HG03378 (cell line): ENCODE measurements at regions not wholly inside any gene's neighbourhood (a gene's known extent, or its start where the extent isn't known, plus 50 kb on each side); places are given as distances from the start of the nearest gene placed in this dataset.

ENCODE experiments used
- ATAC-seq: cut with Tn5 transposase; IDR thresholded peaks from one replicate; pipeline ENCODE4 v1.9.1; 2021; ENCODE audit warnings: mild to moderate bottlenecking, moderate library complexity; ENCODE audit not compliant: unreplicated experiment

DNA sequence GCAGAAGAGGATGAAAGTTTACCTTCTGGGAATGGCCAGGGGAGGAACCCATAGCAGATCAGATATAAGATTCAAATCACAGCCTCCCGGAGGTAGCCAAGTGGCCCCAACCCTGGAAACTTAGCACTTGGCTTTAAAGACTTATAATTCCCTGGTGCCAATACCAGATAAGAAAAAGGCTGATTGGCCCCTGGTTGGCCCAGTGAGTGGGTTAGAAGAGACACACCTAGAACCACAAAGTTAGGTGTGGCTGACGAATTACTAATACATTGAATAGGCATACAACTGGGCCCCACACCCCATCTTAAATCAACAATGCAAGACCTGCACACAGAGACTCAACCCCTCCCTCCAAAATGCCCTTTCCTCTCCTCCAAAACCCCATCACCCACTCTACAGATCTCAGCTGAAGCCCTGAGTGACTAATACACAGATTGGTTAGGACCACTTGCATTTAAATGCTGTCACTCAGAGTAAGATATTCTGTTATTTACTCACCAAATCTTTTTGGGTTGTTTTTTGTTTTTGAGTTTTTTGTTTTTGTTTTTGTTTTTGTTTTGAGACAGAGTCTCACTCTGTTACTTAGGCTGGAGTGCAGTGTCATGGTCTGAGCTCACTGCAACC, 315.4 kb upstream of the JARID2 start:
- ATAC-seq = no peak

DNA sequence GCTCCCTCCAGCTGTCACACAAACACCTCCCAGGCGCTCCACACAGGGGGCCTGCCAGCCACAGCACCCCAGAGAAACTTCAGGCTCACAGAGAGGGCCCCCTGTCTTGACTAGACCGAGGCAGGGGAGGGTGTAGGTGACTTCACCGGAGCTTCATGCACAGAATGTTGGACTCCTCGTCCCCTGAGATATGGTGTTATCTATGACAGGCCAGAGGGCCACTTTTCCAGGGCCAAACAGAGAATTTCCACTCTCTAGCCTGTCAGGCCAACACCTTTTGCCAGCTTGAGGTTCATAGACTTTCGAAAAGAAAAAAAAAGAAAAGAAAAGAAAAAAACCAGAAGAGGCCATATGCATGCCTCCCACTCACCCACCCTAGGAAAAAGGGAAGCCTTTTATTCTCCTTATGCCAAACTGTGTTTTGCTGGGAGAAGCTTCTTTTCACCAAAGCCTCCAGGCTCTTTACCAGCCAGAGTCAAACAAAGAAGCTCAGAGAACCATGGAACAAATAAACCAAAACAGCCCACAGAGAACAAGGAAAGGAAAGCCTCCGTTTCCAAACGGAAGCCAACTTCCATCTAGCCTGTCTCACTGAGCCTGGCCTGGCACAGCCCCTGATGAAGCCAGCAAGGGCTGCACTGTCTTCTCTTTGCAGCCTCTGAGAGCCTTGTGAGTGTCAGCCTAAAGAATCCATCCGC, 313.2 kb upstream of the JARID2 start:
- no peak for ATAC-seq

DNA sequence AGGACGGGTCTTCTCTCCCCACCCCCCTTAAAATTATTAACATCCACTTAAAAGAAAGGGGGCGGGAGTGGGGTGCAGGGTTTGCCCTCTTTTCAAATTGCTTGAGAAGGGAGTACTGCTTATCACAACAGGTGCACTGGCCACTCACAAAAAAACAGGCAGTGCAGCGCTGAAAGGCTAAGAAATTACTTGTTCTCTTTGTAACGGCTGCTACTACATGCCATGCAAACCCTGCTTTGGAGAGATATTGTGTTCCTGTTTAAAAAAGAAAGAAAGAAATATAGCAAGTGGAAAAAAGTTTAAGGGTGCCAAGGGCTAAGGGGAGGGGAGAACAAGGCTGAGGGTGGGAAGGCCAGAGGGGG, 312.7 kb upstream of the JARID2 start:
- ATAC-seq = no peak

DNA sequence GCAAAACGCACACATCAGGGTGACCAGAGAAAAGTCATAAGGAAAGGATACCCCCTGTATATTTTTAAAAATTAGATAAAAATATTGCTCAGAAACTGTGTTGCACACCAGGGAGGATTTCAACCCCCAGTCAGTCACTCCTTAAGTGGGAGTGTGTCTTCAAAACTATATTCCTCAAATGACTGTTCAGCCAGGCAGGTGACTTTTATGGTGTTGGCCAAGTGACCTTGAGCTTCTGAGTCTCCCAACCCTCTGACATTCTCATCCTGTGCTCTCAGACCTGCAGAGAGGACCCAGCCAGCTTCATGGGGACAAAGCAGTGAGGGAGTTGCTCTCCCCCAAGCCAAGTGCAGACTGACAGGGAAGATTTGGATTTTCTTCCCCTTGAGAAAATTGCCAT, 311.9 kb upstream of the JARID2 start:
- ATAC-seq = no peak

DNA sequence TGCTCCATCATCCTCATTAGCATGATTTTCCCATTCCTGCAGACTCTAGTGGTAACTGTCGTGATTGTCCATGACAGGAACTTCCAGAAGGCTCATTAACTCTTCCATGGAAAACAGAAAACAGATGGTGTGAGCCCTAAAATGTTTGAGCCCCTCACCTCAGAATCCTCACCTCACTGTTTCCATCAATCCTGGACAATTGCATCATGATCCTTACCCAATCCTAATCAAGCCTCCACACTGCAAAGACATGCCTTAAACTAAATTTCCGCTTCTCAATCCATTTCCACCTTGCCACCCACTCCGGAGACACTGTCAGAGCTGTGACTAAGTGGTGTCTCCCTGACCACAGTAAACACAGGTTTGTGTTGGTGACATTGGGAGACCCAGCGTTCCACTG, 311.0 kb upstream of the JARID2 start:
- no peak for ATAC-seq

DNA sequence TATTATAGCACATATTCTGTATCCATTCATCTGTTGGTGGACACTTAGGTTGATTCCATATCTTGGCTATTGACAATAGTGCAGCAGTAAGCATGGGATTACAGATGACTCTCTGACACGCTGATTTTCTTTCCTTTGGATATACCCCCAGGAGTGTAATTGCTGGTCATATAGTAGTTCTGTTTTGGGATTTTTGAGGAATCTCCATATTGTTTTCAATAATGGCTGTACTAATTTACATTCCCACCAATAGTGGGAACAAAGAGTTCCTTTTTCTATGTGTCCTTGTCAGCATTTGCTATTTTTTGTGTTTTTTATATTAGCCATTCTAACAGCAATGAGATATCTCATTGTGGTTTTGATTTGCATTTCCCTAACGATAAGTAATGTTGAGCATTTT, 309.0 kb upstream of the JARID2 start:
- no peak for ATAC-seq

DNA sequence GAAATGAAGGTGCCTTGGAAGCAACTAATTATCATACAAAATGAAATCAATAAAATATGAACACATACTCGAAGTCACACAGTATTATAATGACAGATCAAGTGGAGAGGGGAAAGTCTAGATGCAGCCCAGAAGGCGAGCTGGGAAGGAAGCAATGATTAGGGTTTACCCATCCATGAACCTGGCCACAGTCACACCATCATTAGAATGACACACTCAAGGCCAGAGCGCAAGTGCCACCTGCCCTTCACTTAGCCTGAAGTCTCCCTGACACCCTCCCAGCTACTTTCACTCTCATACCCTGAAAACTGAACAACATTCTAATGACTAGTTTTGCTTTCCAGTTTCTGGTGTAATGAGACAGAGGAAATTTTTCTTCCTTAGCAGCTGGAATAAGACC, 302.8 kb upstream of the JARID2 start:
- no peak for ATAC-seq

DNA sequence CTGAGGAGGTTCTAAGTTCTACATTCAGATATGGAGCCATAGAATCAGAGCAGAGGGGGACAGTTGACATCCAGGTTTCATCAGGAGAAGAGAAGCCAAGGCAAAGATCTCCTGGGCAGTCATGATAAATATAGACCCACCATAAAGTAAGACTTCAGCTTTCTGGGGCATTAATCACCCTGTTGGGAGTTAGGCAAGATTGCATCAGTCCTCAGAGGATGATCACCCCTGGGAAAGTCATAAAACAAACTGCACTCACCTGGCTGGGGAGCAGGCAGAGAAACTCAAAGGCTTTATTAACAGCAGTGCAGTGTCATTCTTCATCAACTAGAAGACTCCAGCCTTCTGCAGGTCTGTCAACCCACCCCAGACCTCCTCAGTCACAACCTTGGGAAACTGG, 301.3 kb upstream of the JARID2 start:
- no peak for ATAC-seq

DNA sequence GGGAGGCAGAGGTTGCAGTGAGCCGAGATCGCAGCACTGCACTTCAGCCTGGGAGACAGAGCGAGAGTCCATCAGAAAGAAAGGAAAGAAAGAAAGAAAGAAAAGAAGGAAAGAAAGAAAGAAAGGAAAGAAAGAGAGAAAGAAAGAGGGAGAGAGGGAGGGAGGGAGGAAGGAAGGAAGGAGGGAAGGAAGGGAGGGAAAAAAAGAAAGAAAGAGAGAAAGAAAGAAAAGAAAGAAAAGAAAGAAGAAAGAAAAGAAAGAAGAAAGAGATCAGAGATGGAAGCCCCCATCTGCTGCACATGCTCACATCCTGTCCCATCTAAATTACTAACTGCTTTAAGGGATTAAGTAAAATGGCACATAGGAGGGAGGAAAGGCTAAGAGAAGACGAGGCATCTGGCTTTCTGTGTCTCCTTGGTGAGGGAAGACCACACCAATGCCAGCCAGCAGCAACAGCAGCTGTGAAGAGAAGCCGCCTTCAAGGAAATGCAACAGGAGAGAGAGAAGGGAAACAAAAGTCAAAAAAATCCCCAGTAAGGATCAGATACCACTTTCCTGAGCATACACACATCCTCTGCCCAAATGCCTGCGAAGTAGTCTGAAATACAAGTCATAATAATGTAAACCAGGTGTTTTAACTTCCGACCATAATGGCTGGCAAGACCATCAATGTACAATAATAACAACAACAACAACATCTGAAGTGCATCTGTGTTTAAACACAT, 300.2 kb upstream of the JARID2 start:
- no peak for ATAC-seq

DNA sequence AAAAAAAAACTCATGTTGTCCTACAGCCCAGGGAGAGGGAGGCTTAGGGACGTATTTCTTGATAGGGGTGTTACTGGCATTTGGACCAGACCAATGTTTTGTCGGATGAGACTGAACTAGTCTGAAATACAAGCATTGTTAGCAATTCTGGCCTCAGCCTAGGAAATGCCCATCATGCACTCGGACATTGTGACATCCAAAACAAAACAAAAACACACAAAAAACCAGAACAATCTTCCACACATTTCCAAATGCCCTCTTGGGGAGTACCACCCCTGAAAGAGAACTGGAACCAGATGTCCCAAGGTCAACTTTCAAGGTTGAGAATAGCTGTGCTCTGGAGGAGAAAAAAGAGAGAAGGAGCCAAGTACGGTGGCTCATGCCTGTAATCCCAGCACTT, 299.1 kb upstream of the JARID2 start:
- ATAC-seq = no peak

DNA sequence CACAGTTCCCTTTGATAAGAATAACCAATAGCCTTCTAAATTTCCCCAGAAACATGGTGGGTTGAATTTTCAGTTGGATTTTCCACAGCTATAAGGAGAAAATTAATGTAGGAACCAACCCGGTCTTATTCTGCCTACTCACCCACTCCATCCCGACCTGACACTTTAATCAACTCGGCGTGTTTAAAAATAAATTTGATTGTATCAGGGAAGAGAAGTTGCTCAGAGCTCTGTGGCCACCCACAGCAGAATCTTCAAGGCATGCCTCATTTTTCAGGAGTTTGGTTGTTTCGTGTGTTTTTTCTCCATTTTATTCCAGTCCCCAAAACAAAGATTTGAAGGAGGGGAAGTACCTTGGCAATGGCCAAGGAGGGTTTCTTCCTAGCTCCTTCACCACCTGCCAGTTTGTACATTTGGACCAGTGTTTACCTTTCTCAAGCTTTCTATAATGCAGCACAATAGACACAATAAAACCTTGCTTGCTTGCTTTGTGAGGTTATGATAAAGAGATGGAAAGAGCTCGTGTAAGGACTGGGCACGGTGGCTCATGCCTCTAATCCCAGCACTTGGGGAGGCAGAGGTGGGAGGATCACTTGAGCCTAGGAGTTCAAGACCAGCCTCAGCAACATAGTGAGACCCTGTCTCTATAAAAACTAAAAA, 297.2 kb upstream of the JARID2 start:
- no peak for ATAC-seq

DNA sequence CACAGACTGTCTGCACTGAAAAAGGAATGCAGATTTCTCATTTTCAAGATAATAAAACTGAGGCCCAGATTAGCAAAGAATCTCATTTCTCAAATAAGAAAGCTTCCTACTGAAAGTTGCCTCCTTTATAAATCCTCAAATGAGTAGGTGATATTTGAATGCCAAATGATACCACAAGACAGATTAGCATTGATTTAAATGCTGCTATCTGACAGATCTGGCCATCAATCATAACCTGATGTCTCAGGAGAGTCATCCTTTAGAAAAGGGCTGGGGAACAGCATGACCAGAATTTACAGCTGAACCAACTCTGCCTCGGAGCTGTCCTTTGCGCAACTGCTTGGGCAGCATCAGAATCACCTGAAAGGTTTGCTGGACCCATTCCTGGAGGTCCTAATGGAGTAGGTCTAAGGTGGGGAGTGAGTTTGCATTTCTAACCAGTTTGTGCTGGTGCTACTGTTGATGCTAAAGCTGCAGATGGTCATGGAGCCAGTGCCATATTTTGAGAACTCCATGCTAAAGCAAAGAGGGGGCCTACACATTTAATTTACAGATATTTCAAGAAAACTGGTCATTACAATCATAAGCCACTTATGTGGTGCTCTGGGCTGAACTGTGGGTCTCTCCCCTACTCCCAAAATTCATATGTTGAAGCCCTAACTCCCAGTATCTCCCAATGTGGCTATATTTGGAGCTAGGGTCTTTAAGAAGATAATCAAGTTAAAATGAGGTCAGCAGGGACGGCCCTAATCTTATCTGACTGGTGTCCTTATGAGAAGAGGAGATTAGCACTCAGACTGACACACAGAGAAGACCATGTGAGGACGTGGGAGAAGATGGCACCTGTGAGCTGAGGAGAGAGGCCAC, 295.5 kb upstream of the JARID2 start:
- no peak for ATAC-seq

DNA sequence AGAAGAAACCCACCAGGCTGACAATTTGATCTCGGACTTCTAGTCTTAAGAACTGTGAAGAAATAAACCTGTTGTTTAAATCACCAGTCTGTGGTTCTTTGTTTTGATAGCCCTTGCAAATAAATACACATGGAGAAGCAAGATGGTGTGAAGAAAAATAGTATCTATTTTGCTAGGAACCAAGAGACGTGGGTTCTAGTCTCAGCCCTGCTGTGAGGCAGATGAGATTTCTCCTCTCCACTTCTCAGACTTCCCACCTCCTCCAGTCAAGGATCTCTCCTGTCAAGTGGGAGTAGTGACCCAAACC, 294.9 kb upstream of the JARID2 start:
- ATAC-seq = no peak

DNA sequence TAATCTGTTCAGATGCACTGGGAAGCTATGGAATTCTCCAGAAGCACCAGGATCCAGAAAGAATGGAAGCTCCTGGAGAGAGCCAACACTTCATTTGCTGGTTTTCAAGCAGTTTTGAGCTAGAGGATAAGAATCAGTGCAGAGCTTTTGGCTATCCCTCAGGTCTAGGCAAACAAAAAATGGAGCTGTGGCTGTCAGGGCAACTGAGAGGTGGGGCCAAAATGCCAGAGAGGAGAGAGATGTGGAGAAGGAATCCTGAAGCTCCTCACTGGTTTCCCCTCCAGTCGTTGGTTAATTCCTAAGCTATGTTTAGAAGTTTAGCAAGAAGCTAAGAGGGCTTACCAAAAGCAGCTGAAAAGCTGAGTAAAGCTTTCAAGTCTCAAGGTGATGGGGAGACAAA, 294.2 kb upstream of the JARID2 start:
- no peak for ATAC-seq

DNA sequence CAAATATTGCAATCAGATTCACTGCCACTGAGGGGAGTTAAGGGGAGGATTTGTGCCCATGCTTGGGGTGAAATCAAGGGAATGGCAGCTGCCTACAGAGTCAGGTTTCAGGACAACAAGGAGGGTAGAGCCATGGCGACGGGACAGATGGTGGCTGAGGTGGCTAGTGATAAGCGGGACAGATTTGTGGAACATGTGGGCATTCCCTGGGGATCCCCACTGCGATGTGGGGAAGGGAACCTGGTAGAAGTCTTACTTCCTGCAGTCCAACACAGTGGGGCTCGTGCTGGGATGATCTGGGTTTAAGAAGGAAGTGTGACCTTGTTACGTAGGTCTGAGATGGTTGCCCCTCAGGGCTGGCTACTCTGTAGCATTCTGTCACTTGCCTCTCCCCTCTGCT, 292.0 kb upstream of the JARID2 start:
- no peak for ATAC-seq

DNA sequence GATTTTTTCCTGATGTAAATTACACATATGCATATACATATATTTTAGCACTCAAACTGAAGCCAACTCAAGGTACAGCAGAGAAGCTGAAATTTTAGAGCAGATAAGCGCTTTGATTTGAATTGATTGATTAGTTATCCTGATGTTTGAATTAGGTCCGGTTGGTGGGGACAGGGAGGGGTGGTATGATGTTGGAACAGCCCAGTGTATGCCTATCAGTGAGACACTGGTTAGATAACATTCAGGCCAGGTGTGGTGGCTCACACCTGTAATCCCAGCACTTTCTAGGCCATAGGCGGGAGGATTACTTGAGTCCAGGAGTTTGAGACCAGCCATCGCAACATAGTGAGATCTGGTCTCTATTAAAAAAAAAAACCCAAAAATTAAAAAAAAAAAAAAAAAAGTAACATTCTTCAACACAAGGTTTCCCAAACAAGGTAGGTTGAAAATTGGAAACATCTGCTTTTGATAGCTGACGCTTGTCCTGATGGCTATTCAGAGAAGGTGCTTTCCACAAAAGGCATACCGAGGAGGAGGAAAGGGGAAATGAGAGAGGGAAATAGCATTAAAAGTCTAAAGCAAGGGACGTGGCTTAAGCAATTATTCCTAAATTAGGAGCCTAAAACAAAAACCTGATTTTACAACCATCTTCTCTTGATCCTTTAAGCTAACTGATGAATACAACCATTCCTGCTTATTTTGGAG, 288.4 kb upstream of the JARID2 start:
- no peak for ATAC-seq

DNA sequence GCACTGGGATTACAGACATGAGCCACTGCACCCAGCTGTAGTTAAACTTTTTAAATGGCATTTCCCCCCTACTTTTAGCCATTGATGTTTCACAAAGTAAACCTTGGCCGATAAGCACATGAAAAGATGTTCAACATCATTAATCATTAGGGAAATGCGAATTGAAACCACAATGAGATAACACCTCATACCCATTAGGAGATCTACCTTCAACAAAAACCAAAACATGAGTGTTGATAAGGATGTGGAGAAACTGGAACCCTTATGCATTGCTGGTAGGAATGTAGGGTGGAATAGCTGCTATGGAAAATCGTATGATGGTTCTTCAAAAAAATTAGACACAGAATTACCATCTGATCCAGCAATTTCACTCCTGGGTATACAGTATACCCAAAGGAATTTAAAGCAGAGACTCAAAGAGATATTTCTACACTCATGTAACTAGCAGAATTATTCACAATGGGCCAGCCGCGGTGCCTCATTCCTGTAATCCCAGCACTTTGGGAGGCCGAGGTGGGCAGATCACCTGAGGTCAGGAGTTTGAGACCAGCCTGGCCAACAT, 286.5 kb upstream of the JARID2 start:
- no peak for ATAC-seq

DNA sequence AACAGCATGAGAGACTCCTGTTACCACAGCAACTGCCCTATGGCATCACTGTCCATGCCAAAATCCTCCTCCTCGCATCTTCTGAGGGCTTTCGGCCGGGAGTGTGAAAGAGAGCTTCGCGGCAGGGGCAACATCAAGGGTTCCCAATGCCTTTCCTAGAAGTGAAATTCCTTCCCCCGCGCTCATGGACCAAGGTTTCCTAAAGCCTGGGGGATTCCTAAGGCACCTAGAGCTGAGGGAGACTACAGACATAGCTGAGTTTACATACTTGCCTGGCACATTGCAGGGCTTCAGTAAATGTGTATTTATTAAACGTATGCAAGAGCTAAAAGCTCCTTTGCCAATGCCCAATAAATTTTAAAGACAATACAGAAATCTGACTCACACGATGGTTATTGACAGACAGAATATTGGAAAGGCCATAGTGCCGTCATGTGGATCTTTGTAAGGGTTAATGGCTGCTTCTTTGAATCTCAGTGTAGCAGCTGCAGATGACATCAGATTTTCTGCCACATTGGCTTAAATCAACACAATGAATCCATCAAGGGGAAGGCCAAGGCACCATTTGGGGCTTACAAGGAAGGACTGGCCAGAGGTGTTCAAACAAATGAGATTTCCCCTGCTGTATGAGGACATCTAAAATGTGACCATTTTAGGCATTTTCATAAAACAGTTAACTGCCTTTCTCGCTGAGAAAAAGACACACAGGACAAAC, 281.2 kb upstream of the JARID2 start:
- no peak for ATAC-seq

DNA sequence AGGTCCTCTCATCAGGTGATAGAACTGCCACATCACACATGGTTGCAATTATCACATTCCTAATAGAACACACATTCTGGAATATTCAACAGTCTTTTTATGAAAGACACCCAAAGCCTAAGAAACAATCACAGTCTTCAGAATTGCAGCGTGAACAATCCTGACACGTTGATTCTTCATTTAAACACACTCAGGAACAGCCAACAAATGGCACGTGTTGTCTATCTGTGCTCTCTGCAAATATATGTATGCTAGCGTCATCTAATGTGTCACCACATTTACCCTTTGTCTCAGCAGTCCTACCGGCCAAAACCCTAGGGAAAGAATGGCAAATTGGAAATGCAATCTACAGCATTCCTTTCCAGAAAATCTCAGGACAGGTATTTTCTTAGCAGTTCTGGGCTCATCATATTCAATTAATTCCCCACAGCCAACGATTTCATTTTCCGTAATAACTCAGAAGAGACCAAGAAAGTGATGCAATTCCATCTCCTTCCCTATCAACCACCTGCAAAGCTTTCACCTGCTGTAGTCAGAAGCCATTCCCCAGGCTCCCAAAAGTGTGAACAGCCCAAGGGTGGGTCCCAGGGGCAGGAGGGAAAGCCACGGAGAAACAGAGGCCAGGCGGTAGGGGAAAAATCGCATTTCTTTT, 280.3 kb upstream of the JARID2 start:
- no peak for ATAC-seq
